PC-9 (cell line): ENCODE measurements at regions not wholly inside any gene's neighbourhood (a gene's known extent, or its start where the extent isn't known, plus 50 kb on each side); places are given as distances from the start of the nearest gene placed in this dataset.
A peak's percentile ranks its signal among the peaks of the same experiment; 100 is the strongest.

Experiments
- BruUV-seq: library from RNA; stranded (reverse); fragments of 400-500 nt; replicated peaks from 2 replicates; lab custom pipeline; 2021; lab: Mats Ljungman, UMichigan
- CTCF ChIA-PET: fragments of 300-600 bp; sonication (Branson Sonifier 250); formaldehyde crosslinking; loops from one replicate; lab custom pipeline; 2022; ENCODE audit warnings: antibody characterized with exemption; lab: Charles Lee
- POLR2A ChIA-PET: fragments of 300-600 bp; sonication (Branson Sonifier 250); formaldehyde crosslinking; loops from one replicate; lab custom pipeline; 2022; ENCODE audit warnings: antibody characterized with exemption; ENCODE audit not compliant: unreplicated experiment; lab: Charles Lee
- DNase-seq, 2 experiments: peaks; one replicate each; pipeline versions ENCODE4 v3.0.0 to v3.0.0-alpha.2; 2015 to 2022; ENCODE audit warnings: mixed read lengths in 1 of 2
- H2AFZ ChIP-seq: fragments of 200-600 bp; sonication (generic); 2 replicates; pipeline ENCODE4 v1.8.1; 2017; ENCODE audit warnings: antibody characterized with exemption
- H3F3A ChIP-seq: fragments of 200-600 bp; sonication (generic); 2 replicates; pipeline ENCODE4 v1.8.1; 2017; ENCODE audit warnings: antibody characterized with exemption, mild to moderate bottlenecking, low read depth; ENCODE audit not compliant: insufficient read depth
- H3K27ac ChIP-seq: fragments of 200-600 bp; sonication (generic); 2 replicates; pipeline ENCODE4 v1.6.1; 2016; ENCODE audit warnings: mixed run types
- H3K27me3 ChIP-seq: fragments of 200-600 bp; sonication (generic); 2 replicates; pipeline ENCODE4 v1.6.1; 2016; ENCODE audit warnings: low read depth, mixed run types; ENCODE audit not compliant: insufficient read depth
- H3K36me3 ChIP-seq: fragments of 200-600 bp; sonication (generic); 2 replicates; pipeline ENCODE4 v1.6.1; 2016; ENCODE audit warnings: low read depth, mixed run types
- H3K4me1 ChIP-seq: fragments of 200-600 bp; sonication (generic); replicated peaks from 2 replicates; pipeline ENCODE4 v1.6.1; 2016; ENCODE audit warnings: mixed run types; ENCODE audit not compliant: insufficient read depth
- H3K4me2 ChIP-seq: fragments of 200-600 bp; sonication (generic); 2 replicates; pipeline ENCODE4 v1.6.1; 2017; ENCODE audit warnings: mixed run types
- H3K4me3 ChIP-seq: fragments of 200-600 bp; sonication (generic); 2 replicates; pipeline ENCODE4 v1.6.1; 2016; ENCODE audit warnings: mixed run types
- H3K79me2 ChIP-seq: fragments of 200-600 bp; sonication (generic); 2 replicates; pipeline ENCODE4 v1.6.1; 2017; ENCODE audit warnings: low read depth, mixed run types
- H3K9me2 ChIP-seq: fragments of 200-600 bp; sonication (generic); 2 replicates; pipeline ENCODE4 v1.8.1; 2017; ENCODE audit warnings: mild to moderate bottlenecking; ENCODE audit not compliant: insufficient read depth
- H3K9me3 ChIP-seq: fragments of 200-600 bp; sonication (generic); 2 replicates; pipeline ENCODE4 v1.8.1; 2016; ENCODE audit warnings: low read depth; ENCODE audit not compliant: insufficient read depth
- H4K20me1 ChIP-seq: fragments of 200-600 bp; sonication (generic); 2 replicates; pipeline ENCODE4 v1.8.1; 2017; ENCODE audit not compliant: insufficient read depth
- EZH2 ChIP-seq: fragments of 200-600 bp; sonication (generic); IDR thresholded peaks from 2 replicates; pipeline ENCODE4 v1.8.0; 2017; ENCODE audit warnings: antibody characterized with exemption, low read depth
- intact Hi-C: fragments of 100-400 bp; cut with micrococcal nuclease; formaldehyde crosslinking; loops from one replicate; pipeline ENCODE4 v1.10.0; 2022; ENCODE audit not compliant: unreplicated experiment
- TF ChIP-seq, protein P1 (sequence below): fragments of 200-600 bp; sonication (generic); conservative IDR thresholded peaks from 2 replicates; pipeline ENCODE4 v1.6.1; 2017; ENCODE audit warnings: mixed run types, antibody characterized with exemption, mild to moderate bottlenecking, moderate library complexity

DNA sequence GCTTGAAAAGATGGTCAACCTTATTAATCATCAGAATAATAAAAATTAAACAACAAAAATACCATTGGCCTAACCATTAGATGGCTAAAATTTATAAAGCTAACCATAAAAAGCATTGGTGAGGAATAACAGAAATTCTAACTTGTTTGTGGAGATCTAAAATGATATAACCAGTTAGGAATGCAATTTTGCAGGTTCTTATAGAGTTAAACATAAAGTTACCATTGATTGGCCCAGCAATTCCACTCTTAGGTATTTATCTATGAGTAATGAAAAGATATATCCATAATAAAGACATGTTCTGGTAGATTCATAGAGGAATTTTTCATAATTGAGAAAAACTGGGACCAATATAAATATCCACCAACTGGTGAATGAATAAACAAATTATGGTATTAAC is 1098.6 kb downstream of the FSCB start:
- no TSS peak for BruUV-seq
- H3K79me2 ChIP-seq, result no peaks in the 10 kb centered on the region
- CTCF ChIA-PET, result no interaction called here
- TF ChIP-seq, protein P1, sequence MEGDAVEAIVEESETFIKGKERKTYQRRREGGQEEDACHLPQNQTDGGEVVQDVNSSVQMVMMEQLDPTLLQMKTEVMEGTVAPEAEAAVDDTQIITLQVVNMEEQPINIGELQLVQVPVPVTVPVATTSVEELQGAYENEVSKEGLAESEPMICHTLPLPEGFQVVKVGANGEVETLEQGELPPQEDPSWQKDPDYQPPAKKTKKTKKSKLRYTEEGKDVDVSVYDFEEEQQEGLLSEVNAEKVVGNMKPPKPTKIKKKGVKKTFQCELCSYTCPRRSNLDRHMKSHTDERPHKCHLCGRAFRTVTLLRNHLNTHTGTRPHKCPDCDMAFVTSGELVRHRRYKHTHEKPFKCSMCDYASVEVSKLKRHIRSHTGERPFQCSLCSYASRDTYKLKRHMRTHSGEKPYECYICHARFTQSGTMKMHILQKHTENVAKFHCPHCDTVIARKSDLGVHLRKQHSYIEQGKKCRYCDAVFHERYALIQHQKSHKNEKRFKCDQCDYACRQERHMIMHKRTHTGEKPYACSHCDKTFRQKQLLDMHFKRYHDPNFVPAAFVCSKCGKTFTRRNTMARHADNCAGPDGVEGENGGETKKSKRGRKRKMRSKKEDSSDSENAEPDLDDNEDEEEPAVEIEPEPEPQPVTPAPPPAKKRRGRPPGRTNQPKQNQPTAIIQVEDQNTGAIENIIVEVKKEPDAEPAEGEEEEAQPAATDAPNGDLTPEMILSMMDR, result no peak
- TF ChIP-seq EZH2, result no peak
- POLR2A ChIA-PET, result no interaction called here
- DNase-seq, result no peak
- intact Hi-C loops, result no loop called here
- H3K9me2 ChIP-seq, result no peaks in the 10 kb centered on the region
- no peak overlapping the region for H3K4me3 ChIP-seq
- no peak overlapping the region for H2AFZ ChIP-seq
- no peak overlapping the region for H3K27ac ChIP-seq
- H3F3A ChIP-seq, result no peaks in the 10 kb centered on the region
- 0 out of 2 replicates have a peak overlapping the region, but pooled peaks have one; percentile 1 for H3K4me2 ChIP-seq
- H3K36me3 ChIP-seq, result no peaks in the 10 kb centered on the region
- H3K4me1 ChIP-seq, result peaks cover 12% of the 10 kb centered on the region; the same call in 1 of the 2 replicates
- no peaks in the 10 kb centered on the region for H3K27me3 ChIP-seq
- H4K20me1 ChIP-seq, result no peaks in the 10 kb centered on the region
- H3K9me3 ChIP-seq, result no peaks in the 10 kb centered on the region

DNA sequence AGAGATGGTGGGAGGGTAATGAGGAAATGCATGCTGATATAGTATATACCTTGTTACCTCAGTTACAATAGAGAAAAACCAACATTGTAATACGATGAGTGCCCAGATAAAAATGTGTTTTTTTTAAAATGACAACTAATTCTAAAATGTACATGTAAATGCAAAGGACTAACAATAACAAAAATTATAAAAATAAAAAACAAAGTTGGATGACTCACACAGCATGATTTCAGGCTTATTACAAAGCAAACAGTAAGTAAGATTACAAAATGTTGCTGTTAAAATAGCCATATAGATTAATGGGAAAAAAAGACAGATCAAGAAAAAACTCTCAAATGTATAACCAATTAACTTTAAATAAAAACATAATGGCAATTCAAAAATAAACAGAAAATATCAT is 1099.4 kb downstream of the FSCB start:
- no peak overlapping the region for H3K27ac ChIP-seq

DNA sequence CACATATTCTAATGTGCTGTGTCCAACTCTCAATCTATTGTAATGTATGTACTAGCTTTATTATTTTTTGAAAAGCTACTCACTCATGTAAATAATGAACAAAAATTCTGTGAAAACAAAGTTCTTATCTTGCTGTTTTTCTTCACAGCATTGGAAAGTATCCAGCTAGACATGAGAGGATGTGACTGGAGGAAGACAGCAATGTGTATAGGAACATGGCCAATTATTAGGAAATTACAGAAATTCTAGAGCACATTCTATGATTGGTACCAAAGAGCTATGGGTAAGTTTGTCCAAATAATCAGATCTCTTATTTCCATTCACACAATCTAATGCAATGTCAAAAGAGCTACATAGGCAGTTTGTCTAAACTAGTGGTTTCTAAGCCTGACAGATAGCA is 1100.2 kb downstream of the FSCB start:
- no peak overlapping the region for H3K27ac ChIP-seq
- H3K9me3 ChIP-seq, result no peaks in the 10 kb centered on the region
- no peaks in the 10 kb centered on the region for H4K20me1 ChIP-seq
- H3K79me2 ChIP-seq, result no peaks in the 10 kb centered on the region
- POLR2A ChIA-PET, result interaction anchor here (0.5 kb wide), 1 partner anchor 765 kb away, joined by 4 read pairs; no protein-coding TSS in a partner anchor
- H3K4me1 ChIP-seq, result peaks cover 12% of the 10 kb centered on the region; the same call in 1 of the 2 replicates
- no peaks in the 10 kb centered on the region for H3K36me3 ChIP-seq
- CTCF ChIA-PET, result no interaction called here
- BruUV-seq, result no TSS peak
- no peaks in the 10 kb centered on the region for H3K9me2 ChIP-seq
- no peak overlapping the region for H2AFZ ChIP-seq
- TF ChIP-seq, protein P1, result no peak
- TF ChIP-seq EZH2, result no peak
- H3K27me3 ChIP-seq, result no peaks in the 10 kb centered on the region
- H3K4me3 ChIP-seq, result no peak overlapping the region
- DNase-seq, result no peak
- no peak overlapping the region for H3K4me2 ChIP-seq
- intact Hi-C loops, result no loop called here
- H3F3A ChIP-seq, result no peaks in the 10 kb centered on the region

More for the DNA sequence above, 1099.4 kb downstream of the FSCB start:
- DNase-seq, result no peak
- no peak for TF ChIP-seq EZH2
- TF ChIP-seq, protein P1, result no peak
- POLR2A ChIA-PET, result no interaction called here
- Histone ChIP-seq H3K27me3 (no peaks in the 10 kb centered on the region), H3K79me2 (no peaks in the 10 kb centered on the region), H3F3A (no peaks in the 10 kb centered on the region), H3K36me3 (no peaks in the 10 kb centered on the region), H3K9me3 (no peaks in the 10 kb centered on the region), H3K4me3 (no peak overlapping the region), H2AFZ (no peak overlapping the region), H3K4me2 (no peak overlapping the region), H3K4me1 (peaks cover 12% of the 10 kb centered on the region; the same call in 1 of the 2 replicates), H3K9me2 (no peaks in the 10 kb centered on the region), H4K20me1 (no peaks in the 10 kb centered on the region)
- no TSS peak for BruUV-seq
- CTCF ChIA-PET, result no interaction called here
- intact Hi-C loops, result no loop called here
